HepG2 (cell line): ENCODE measurements at regions not wholly inside any gene's neighbourhood (a gene's known extent, or its start where the extent isn't known, plus 50 kb on each side); places are given as distances from the start of the nearest gene placed in this dataset.
A peak's percentile ranks its signal among the peaks of the same experiment; 100 is the strongest.

Experiments used
- ATF7-NPFF ChIP-seq: sonication (generic); formaldehyde crosslinking; IDR thresholded peaks from 2 replicates; pipeline ENCODE4 v1.8.1; 2023; ENCODE audit warnings: mild to moderate bottlenecking, low read depth, missing genetic modification reagents, moderate library complexity
- CBX1 ChIP-seq: IDR thresholded peaks from one replicate; pipeline ENCODE4 v1.6.1; 2016; ENCODE audit warnings: antibody characterized with exemption, low read depth
- ESRRA ChIP-seq: sonication (generic); formaldehyde crosslinking; IDR thresholded peaks from 2 replicates; pipeline ENCODE4 v1.5.1; 2020; ENCODE audit warnings: mild to moderate bottlenecking, low read depth, missing genetic modification reagents
- FOXA3 ChIP-seq: IDR thresholded peaks from 2 replicates; pipeline ENCODE4 v1.6.1; 2016; ENCODE audit warnings: missing genetic modification reagents, missing compliant biosample characterization
- FOXP1 ChIP-seq, 2 experiments: fragments of 450-650 bp in 1 of 2; IDR thresholded peaks; 2 replicates each; pipeline ENCODE4 v1.6.1; 2017 to 2018; ENCODE audit warnings: antibody characterized with exemption in 1 of 2
- GATAD2A ChIP-seq: IDR thresholded peaks from 2 replicates; pipeline ENCODE4 v1.6.1; 2016
- GFI1 ChIP-seq: sonication (generic); formaldehyde crosslinking; IDR thresholded peaks from 2 replicates; pipeline ENCODE4 v1.5.0; 2020; ENCODE audit warnings: missing genetic modification reagents, mild to moderate bottlenecking, borderline replicate concordance
- HNRNPL ChIP-seq: fragments of 200-400 bp; formaldehyde crosslinking; IDR thresholded peaks from 2 replicates; pipeline ENCODE4 v1.6.1; 2017; ENCODE audit warnings: mild to moderate bottlenecking, low read depth, low read length
- NAIF1 ChIP-seq: sonication (generic); formaldehyde crosslinking; IDR thresholded peaks from 2 replicates; pipeline ENCODE4 v1.5.0; 2020; ENCODE audit warnings: mild to moderate bottlenecking, missing genetic modification reagents, borderline replicate concordance
- NCOA2 ChIP-seq: sonication (generic); formaldehyde crosslinking; IDR thresholded peaks from 2 replicates; pipeline ENCODE4 v1.8.0; 2022; ENCODE audit warnings: inconsistent platforms
- NPAS2 ChIP-seq: sonication (generic); formaldehyde crosslinking; IDR thresholded peaks from 2 replicates; pipeline ENCODE4 v1.8.0; 2022; ENCODE audit warnings: mild to moderate bottlenecking, missing genetic modification reagents, borderline replicate concordance
- TBP ChIP-seq: sonication (generic); formaldehyde crosslinking; IDR thresholded peaks from 2 replicates; pipeline ENCODE4 v1.5.0; 2020; ENCODE audit warnings: missing genetic modification reagents
- U2AF1 ChIP-seq: fragments of 200-400 bp; formaldehyde crosslinking; optimal IDR thresholded peaks from 2 replicates; pipeline ENCODE3; 2017; ENCODE audit warnings: mild to moderate bottlenecking, low read depth, low read length
- ZNF546 ChIP-seq: sonication (generic); formaldehyde crosslinking; conservative IDR thresholded peaks from 2 replicates; pipeline ENCODE4 v1.8.1; 2023; ENCODE audit warnings: mild to moderate bottlenecking, missing genetic modification reagents
- ZNF549 ChIP-seq: sonication (generic); formaldehyde crosslinking; IDR thresholded peaks from 2 replicates; pipeline ENCODE4 v1.5.0; 2020; ENCODE audit warnings: missing genetic modification reagents
- ZNF724P ChIP-seq: sonication (generic); formaldehyde crosslinking; IDR thresholded peaks from 2 replicates; pipeline ENCODE4 v1.8.0; 2022; ENCODE audit warnings: missing genetic modification reagents, borderline replicate concordance
- ZNF883 ChIP-seq: sonication (generic); formaldehyde crosslinking; IDR thresholded peaks from 2 replicates; pipeline ENCODE4 v1.5.1; 2020; ENCODE audit warnings: mild to moderate bottlenecking, missing genetic modification reagents; ENCODE audit errors: not compliant biosample characterization
- ZSCAN31 ChIP-seq: sonication (generic); formaldehyde crosslinking; IDR thresholded peaks from 2 replicates; pipeline ENCODE4 v1.5.0; 2020; ENCODE audit warnings: low read depth, mild to moderate bottlenecking, missing genetic modification reagents
- TF ChIP-seq, protein P1 (sequence below): sonication (generic); formaldehyde crosslinking; IDR thresholded peaks from 2 replicates; pipeline ENCODE4 v1.5.0; 2020; ENCODE audit warnings: missing genetic modification reagents, mild to moderate bottlenecking, borderline replicate concordance
- TF ChIP-seq, protein P2 (sequence below): sonication (generic); formaldehyde crosslinking; IDR thresholded peaks from 2 replicates; pipeline ENCODE4 v1.8.1; 2023; ENCODE audit warnings: mild to moderate bottlenecking, missing genetic modification reagents
- TF ChIP-seq, protein P3 (sequence below): sonication (generic); formaldehyde crosslinking; IDR thresholded peaks from 2 replicates; pipeline ENCODE4 v1.9.0; 2021; ENCODE audit warnings: missing genetic modification reagents, mild to moderate bottlenecking, borderline replicate concordance
- TF ChIP-seq, protein P4 (sequence below): sonication (generic); formaldehyde crosslinking; IDR thresholded peaks from 2 replicates; pipeline ENCODE4 v1.4.0; 2020; ENCODE audit warnings: missing genetic modification reagents, borderline replicate concordance
- TF ChIP-seq, protein P5 (sequence below): sonication (generic); formaldehyde crosslinking; IDR thresholded peaks from 2 replicates; pipeline ENCODE4 v1.4.0; 2020; ENCODE audit warnings: missing genetic modification reagents

DNA sequence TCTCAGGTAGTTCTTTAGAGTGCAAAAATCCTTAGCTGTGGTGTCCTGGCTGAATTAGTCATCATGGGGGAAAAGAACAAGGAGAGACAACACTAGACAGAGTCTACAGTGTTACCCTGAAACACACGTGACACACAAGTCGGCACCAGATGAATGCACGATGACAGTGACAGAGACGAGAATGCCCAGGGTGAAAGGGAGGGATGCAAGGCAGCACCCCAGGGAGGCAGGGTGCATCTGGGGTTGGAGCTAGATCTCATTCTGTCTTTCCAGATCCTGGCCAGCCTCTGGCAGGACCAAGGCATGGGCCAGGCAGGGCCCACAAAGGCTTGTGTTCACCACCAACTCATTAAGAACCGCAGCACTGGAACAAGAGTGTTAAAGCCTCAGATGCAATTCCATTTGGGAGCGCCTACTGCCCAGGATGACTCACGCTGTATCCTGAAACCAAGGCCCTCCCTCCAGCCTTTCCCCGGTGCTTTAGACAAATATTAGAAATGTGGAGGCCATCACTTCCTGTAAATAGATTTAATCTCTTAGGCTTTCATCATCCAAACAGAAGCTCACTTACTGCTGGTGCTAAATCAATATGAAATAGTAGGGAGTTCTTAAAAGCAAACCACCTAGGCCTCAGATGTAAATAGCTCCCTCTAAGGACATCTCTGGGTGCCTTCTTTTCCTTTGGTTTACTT lies 56.1 kb downstream of the IRX2 start (continued):
- TF ChIP-seq, protein P1, sequence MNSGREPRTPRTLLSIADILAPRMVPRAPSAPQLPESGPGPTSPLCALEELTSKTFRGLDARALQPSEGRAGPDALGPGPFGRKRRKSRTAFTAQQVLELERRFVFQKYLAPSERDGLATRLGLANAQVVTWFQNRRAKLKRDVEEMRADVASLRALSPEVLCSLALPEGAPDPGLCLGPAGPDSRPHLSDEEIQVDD: no peak
- TF ChIP-seq, protein P2, sequence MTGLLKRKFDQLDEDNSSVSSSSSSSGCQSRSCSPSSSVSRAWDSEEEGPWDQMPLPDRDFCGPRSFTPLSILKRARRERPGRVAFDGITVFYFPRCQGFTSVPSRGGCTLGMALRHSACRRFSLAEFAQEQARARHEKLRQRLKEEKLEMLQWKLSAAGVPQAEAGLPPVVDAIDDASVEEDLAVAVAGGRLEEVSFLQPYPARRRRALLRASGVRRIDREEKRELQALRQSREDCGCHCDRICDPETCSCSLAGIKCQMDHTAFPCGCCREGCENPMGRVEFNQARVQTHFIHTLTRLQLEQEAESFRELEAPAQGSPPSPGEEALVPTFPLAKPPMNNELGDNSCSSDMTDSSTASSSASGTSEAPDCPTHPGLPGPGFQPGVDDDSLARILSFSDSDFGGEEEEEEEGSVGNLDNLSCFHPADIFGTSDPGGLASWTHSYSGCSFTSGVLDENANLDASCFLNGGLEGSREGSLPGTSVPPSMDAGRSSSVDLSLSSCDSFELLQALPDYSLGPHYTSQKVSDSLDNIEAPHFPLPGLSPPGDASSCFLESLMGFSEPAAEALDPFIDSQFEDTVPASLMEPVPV (CRISPR knock-in tag): no peak
- no peak for TF ChIP-seq FOXP1 (IDR thresholded peaks at IDR 0.05)
- peak; percentile 42 for TF ChIP-seq FOXP1 (CRISPR knock-in tag; IDR thresholded peaks at IDR 0.05)
- no peak for TF ChIP-seq U2AF1
- TF ChIP-seq FOXA3: peak; percentile 46; the same call in 1 of the 2 replicates
- TF ChIP-seq ZNF546 (CRISPR knock-in tag): no peak
- no peak for TF ChIP-seq NCOA2 (CRISPR knock-in tag)
- peak; percentile 44; the same call in 1 of the 2 replicates for TF ChIP-seq GATAD2A (CRISPR knock-in tag)
- TF ChIP-seq, protein P3, sequence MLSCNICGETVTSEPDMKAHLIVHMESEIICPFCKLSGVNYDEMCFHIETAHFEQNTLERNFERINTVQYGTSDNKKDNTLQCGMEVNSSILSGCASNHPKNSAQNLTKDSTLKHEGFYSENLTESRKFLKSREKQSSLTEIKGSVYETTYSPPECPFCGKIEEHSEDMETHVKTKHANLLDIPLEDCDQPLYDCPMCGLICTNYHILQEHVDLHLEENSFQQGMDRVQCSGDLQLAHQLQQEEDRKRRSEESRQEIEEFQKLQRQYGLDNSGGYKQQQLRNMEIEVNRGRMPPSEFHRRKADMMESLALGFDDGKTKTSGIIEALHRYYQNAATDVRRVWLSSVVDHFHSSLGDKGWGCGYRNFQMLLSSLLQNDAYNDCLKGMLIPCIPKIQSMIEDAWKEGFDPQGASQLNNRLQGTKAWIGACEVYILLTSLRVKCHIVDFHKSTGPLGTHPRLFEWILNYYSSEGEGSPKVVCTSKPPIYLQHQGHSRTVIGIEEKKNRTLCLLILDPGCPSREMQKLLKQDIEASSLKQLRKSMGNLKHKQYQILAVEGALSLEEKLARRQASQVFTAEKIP (CRISPR knock-in tag): no peak
- TF ChIP-seq, protein P4, sequence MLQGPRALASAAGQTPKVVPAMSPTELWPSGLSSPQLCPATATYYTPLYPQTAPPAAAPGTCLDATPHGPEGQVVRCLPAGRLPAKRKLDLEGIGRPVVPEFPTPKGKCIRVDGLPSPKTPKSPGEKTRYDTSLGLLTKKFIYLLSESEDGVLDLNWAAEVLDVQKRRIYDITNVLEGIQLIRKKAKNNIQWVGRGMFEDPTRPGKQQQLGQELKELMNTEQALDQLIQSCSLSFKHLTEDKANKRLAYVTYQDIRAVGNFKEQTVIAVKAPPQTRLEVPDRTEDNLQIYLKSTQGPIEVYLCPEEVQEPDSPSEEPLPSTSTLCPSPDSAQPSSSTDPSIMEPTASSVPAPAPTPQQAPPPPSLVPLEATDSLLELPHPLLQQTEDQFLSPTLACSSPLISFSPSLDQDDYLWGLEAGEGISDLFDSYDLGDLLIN (CRISPR knock-in tag): no peak
- no peak for TF ChIP-seq NPAS2
- TF ChIP-seq GFI1: no peak
- TF ChIP-seq HNRNPL: no peak
- TF ChIP-seq ZSCAN31 (CRISPR knock-in tag): no peak
- TF ChIP-seq NAIF1 (CRISPR knock-in tag): no peak
- TF ChIP-seq ZNF724P (CRISPR knock-in tag): no peak
- TF ChIP-seq ESRRA: no peak
- TF ChIP-seq ZNF549 (CRISPR knock-in tag): no peak
- no peak for TF ChIP-seq ZNF883 (CRISPR knock-in tag)
- TF ChIP-seq, protein P5, sequence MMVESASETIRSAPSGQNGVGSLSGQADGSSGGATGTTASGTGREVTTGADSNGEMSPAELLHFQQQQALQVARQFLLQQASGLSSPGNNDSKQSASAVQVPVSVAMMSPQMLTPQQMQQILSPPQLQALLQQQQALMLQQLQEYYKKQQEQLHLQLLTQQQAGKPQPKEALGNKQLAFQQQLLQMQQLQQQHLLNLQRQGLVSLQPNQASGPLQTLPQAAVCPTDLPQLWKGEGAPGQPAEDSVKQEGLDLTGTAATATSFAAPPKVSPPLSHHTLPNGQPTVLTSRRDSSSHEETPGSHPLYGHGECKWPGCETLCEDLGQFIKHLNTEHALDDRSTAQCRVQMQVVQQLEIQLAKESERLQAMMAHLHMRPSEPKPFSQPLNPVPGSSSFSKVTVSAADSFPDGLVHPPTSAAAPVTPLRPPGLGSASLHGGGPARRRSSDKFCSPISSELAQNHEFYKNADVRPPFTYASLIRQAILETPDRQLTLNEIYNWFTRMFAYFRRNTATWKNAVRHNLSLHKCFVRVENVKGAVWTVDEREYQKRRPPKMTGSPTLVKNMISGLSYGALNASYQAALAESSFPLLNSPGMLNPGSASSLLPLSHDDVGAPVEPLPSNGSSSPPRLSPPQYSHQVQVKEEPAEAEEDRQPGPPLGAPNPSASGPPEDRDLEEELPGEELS (CRISPR knock-in tag): 0 out of 2 replicates have a peak, but pooled peaks have one; percentile 24
- TF ChIP-seq ATF7-NPFF (CRISPR knock-in tag): no peak
- no peak for TF ChIP-seq CBX1
- TF ChIP-seq TBP: no peak
